Urothelium cell line (cell line): ENCODE measurements at regions not wholly inside any gene's neighbourhood (a gene's known extent, or its start where the extent isn't known, plus 50 kb on each side); places are given as distances from the start of the nearest gene placed in this dataset.
"Not testable (repeated sequence)": the region's sequence is repeated elsewhere in the genome, so short reads cannot be mapped to it uniquely, and the experiment has no call there.

ENCODE experiments used
- DNase-seq: peaks from one replicate; pipeline ENCODE4 v3.0.0; 2011; ENCODE audit warnings: low spot score, mixed read lengths
- FAIRE-seq: peaks from 2 replicates; lab custom pipeline; 2011; peaks lifted over from hg19 to GRCh38; lab: Jason Lieb, UNC

- DNase-seq (no peak), FAIRE-seq (no peak)
Observed at GRCh38 chr4:159545556-159545955, 442.7 kb downstream of the RAPGEF2 start.

GRCh38 chr4:159547645-159548308, 444.9 kb downstream of the RAPGEF2 start:
- FAIRE-seq (no peak), DNase-seq (peak; percentile 41)

- FAIRE-seq, result no peak
- peak; percentile 29 for DNase-seq
Observed at GRCh38 chr4:159549098-159549518, 446.2 kb downstream of the RAPGEF2 start.

- FAIRE-seq (no peak), DNase-seq (no peak)
Observed at GRCh38 chr4:159551281-159551680, 448.4 kb downstream of the RAPGEF2 start.

- DNase-seq (no peak), FAIRE-seq (no peak)
Observed at GRCh38 chr4:159552979-159553768, 450.3 kb downstream of the RAPGEF2 start.

- no peak for FAIRE-seq
- no peak for DNase-seq
Observed at GRCh38 chr4:159555873-159556272, 453.0 kb downstream of the RAPGEF2 start.

GRCh38 chr4:159562366-159562765, 459.5 kb downstream of the RAPGEF2 start:
- DNase-seq, result no peak
- FAIRE-seq, result no peak

GRCh38 chr4:159563257-159563656, 460.4 kb downstream of the RAPGEF2 start:
- no peak for FAIRE-seq

GRCh38 chr4:159564615-159565014, 461.7 kb downstream of the RAPGEF2 start:
- DNase-seq (no peak), FAIRE-seq (no peak)

More at GRCh38 chr4:159563257-159563656, 460.4 kb downstream of the RAPGEF2 start:
- DNase-seq, result no peak

GRCh38 chr4:159566786-159567185, 463.9 kb downstream of the RAPGEF2 start:
- DNase-seq, result no peak
- no peak for FAIRE-seq

GRCh38 chr4:159577241-159577640, 474.4 kb downstream of the RAPGEF2 start:
- DNase-seq (no peak), FAIRE-seq (no peak)

GRCh38 chr4:159582685-159583084, 479.8 kb downstream of the RAPGEF2 start:
- FAIRE-seq (no peak), DNase-seq (no peak)

- FAIRE-seq (no peak), DNase-seq (no peak)
Observed at GRCh38 chr4:159592898-159593556, 490.1 kb downstream of the RAPGEF2 start.

GRCh38 chr4:159593681-159594080, 490.8 kb downstream of the RAPGEF2 start:
- DNase-seq (no peak), FAIRE-seq (no peak)

GRCh38 chr4:159594576-159594975, 491.7 kb downstream of the RAPGEF2 start:
- FAIRE-seq, result no peak
- DNase-seq, result no peak

GRCh38 chr4:159595101-159595500, 492.2 kb downstream of the RAPGEF2 start:
- FAIRE-seq, DNase-seq: not testable (repeated sequence)

- no peak for DNase-seq
- no peak for FAIRE-seq
Observed at GRCh38 chr4:159598602-159599001, 495.7 kb downstream of the RAPGEF2 start.

GRCh38 chr4:159600061-159600460, 497.2 kb downstream of the RAPGEF2 start:
- DNase-seq, result no peak
- FAIRE-seq, result no peak

- FAIRE-seq, result no peak
- no peak for DNase-seq
Observed at GRCh38 chr4:159604781-159605180, 501.9 kb downstream of the RAPGEF2 start.

GRCh38 chr4:159606835-159607234, 504.0 kb downstream of the RAPGEF2 start:
- DNase-seq (peak; percentile 14), FAIRE-seq (no peak)

GRCh38 chr4:159607809-159608208, 504.9 kb downstream of the RAPGEF2 start:
- DNase-seq (no peak), FAIRE-seq (no peak)

- no peak for FAIRE-seq
- no peak for DNase-seq
Observed at GRCh38 chr4:159608436-159608835, 505.6 kb downstream of the RAPGEF2 start.
